ENCODE measurements at regions not wholly inside any gene's neighbourhood (a gene's known extent, or its start where the extent isn't known, plus 50 kb on each side); places are given as distances from the start of the nearest gene placed in this dataset.

- TF ChIP-seq CTCF (IDR thresholded peaks at IDR 0.05; ENCODE audit: low read depth, low read length) (no peak), POLR2A (IDR thresholded peaks at IDR 0.05; ENCODE audit: extremely low read depth, insufficient read length) (no peak), MAX (IDR thresholded peaks at IDR 0.05; ENCODE audit: low read depth, low read length) (no peak), MYC (IDR thresholded peaks at IDR 0.05; ENCODE audit: low read depth, low read length) (no peak)
- no peak overlapping the region for H3K4me3 ChIP-seq (ENCODE audit: low read depth, low read length)
- no peak for DNase-seq (ENCODE audit: low read depth)
These were observed 834.1 kb downstream of the TRHDE start for GRCh38 chr12:73106296-73106695.

- TF ChIP-seq MYC (IDR thresholded peaks at IDR 0.05; ENCODE audit: low read depth, low read length) (no peak), CTCF (IDR thresholded peaks at IDR 0.05; ENCODE audit: low read depth, low read length) (no peak), MAX (IDR thresholded peaks at IDR 0.05; ENCODE audit: low read depth, low read length) (no peak), POLR2A (IDR thresholded peaks at IDR 0.05; ENCODE audit: extremely low read depth, insufficient read length) (no peak)
- DNase-seq (ENCODE audit: low read depth), result no peak
- H3K4me3 ChIP-seq (ENCODE audit: low read depth, low read length), result no peak overlapping the region
These were observed 834.7 kb downstream of the TRHDE start for GRCh38 chr12:73106896-73107295.

- TF ChIP-seq MAX (IDR thresholded peaks at IDR 0.05; ENCODE audit: low read depth, low read length) (no peak), POLR2A (IDR thresholded peaks at IDR 0.05; ENCODE audit: extremely low read depth, insufficient read length) (no peak), CTCF (IDR thresholded peaks at IDR 0.05; ENCODE audit: low read depth, low read length) (no peak), MYC (IDR thresholded peaks at IDR 0.05; ENCODE audit: low read depth, low read length) (no peak)
- no peak for DNase-seq (ENCODE audit: low read depth)
- H3K4me3 ChIP-seq (ENCODE audit: low read depth, low read length), result no peak overlapping the region
These were observed 838.6 kb downstream of the TRHDE start for GRCh38 chr12:73110816-73111215.

- DNase-seq (ENCODE audit: low read depth), result no peak
- TF ChIP-seq POLR2A (IDR thresholded peaks at IDR 0.05; ENCODE audit: extremely low read depth, insufficient read length) (no peak), MYC (IDR thresholded peaks at IDR 0.05; ENCODE audit: low read depth, low read length) (no peak)
- H3K4me3 ChIP-seq (ENCODE audit: low read depth, low read length), result no peak overlapping the region
These were observed 840.1 kb downstream of the TRHDE start for GRCh38 chr12:73112035-73112816.

- DNase-seq (ENCODE audit: low read depth), result no peak
- no peak for TF ChIP-seq CTCF (IDR thresholded peaks at IDR 0.05; ENCODE audit: low read depth, low read length)
- TF ChIP-seq MYC (IDR thresholded peaks at IDR 0.05; ENCODE audit: low read depth, low read length), result no peak
- no peak overlapping the region for H3K4me3 ChIP-seq (ENCODE audit: low read depth, low read length)
These were observed 852.3 kb downstream of the TRHDE start for GRCh38 chr12:73124480-73124879.

GRCh38 chr12:73125148-73125547, 853.0 kb downstream of the TRHDE start:
- no peak overlapping the region for H3K4me3 ChIP-seq (ENCODE audit: low read depth, low read length)
- TF ChIP-seq POLR2A (IDR thresholded peaks at IDR 0.05; ENCODE audit: extremely low read depth, insufficient read length), result no peak
- TF ChIP-seq MYC (IDR thresholded peaks at IDR 0.05; ENCODE audit: low read depth, low read length), result no peak
- no peak for TF ChIP-seq CTCF (IDR thresholded peaks at IDR 0.05; ENCODE audit: low read depth, low read length)
- no peak for TF ChIP-seq MAX (IDR thresholded peaks at IDR 0.05; ENCODE audit: low read depth, low read length)
- no peak for DNase-seq (ENCODE audit: low read depth)
